HepG2 (cell line): ENCODE measurements at regions not wholly inside any gene's neighbourhood (a gene's known extent, or its start where the extent isn't known, plus 50 kb on each side); places are given as distances from the start of the nearest gene placed in this dataset.

ENCODE experiments used
- BHLHE40 ChIP-seq: IDR thresholded peaks from 2 replicates; pipeline ENCODE4 v1.6.1; 2011; ENCODE audit warnings: low read length, improper control_type of control experiment
- CBFB ChIP-seq: sonication (generic); formaldehyde crosslinking; IDR thresholded peaks from 2 replicates; pipeline ENCODE4 v1.4.0; 2020; ENCODE audit warnings: missing genetic modification reagents
- CENPT ChIP-seq: sonication (generic); formaldehyde crosslinking; IDR thresholded peaks from 2 replicates; pipeline ENCODE4 v1.8.0; 2022; ENCODE audit warnings: low read depth, mild to moderate bottlenecking, moderate library complexity, missing genetic modification reagents
- FLYWCH1 ChIP-seq: sonication (generic); formaldehyde crosslinking; IDR thresholded peaks from 2 replicates; pipeline ENCODE4 v1.8.1; 2023; ENCODE audit warnings: mild to moderate bottlenecking, missing genetic modification reagents
- MXI1 ChIP-seq: IDR thresholded peaks from 3 replicates; pipeline ENCODE4 v1.6.1; 2012; ENCODE audit warnings: low read depth, low read length, inconsistent platforms, borderline replicate concordance
- MYC ChIP-seq: sonication (generic); formaldehyde crosslinking; IDR thresholded peaks from 2 replicates; pipeline ENCODE4 v1.9.0; 2021; ENCODE audit warnings: missing genetic modification reagents, borderline replicate concordance
- NFATC3 ChIP-seq: sonication (generic); formaldehyde crosslinking; IDR thresholded peaks from 2 replicates; pipeline ENCODE4 v1.5.1; 2020; ENCODE audit warnings: mild to moderate bottlenecking, missing genetic modification reagents
- NFYC ChIP-seq: IDR thresholded peaks from 2 replicates; pipeline ENCODE4 v1.6.1; 2016; ENCODE audit warnings: missing genetic modification reagents, missing compliant biosample characterization
- RAD21 ChIP-seq: fragments of 450-650 bp; formaldehyde crosslinking; IDR thresholded peaks from 2 replicates; pipeline ENCODE4 v1.5.0; 2020; ENCODE audit warnings: mild to moderate bottlenecking
- SMAD1 ChIP-seq: sonication (generic); formaldehyde crosslinking; IDR thresholded peaks from 2 replicates; pipeline ENCODE4 v1.4.0; 2020; ENCODE audit warnings: missing genetic modification reagents, low read depth, mild to moderate bottlenecking, borderline replicate concordance
- SMC3 ChIP-seq: IDR thresholded peaks from 2 replicates; pipeline ENCODE4 v1.6.1; 2011; ENCODE audit warnings: low read length, improper control_type of control experiment
- ZBTB1 ChIP-seq: sonication (generic); formaldehyde crosslinking; IDR thresholded peaks from 2 replicates; pipeline ENCODE4 v1.4.0; 2020; ENCODE audit warnings: missing genetic modification reagents, borderline replicate concordance
- ZNF260 ChIP-seq: sonication (generic); formaldehyde crosslinking; IDR thresholded peaks from 2 replicates; pipeline ENCODE4 v1.4.0; 2020; ENCODE audit warnings: missing genetic modification reagents, low read depth, mild to moderate bottlenecking, borderline replicate concordance
- ZNF367 ChIP-seq: sonication (generic); formaldehyde crosslinking; IDR thresholded peaks from 2 replicates; pipeline ENCODE4 v1.4.0; 2020; ENCODE audit warnings: missing genetic modification reagents, borderline replicate concordance
- ZNF552 ChIP-seq: sonication (generic); formaldehyde crosslinking; IDR thresholded peaks from 2 replicates; pipeline ENCODE4 v1.9.0; 2022; ENCODE audit warnings: missing genetic modification reagents, mild to moderate bottlenecking, borderline replicate concordance
- ZNF678 ChIP-seq: sonication (generic); formaldehyde crosslinking; IDR thresholded peaks from 2 replicates; pipeline ENCODE4 v1.4.0; 2020; ENCODE audit warnings: mild to moderate bottlenecking, missing genetic modification reagents
- ZNF709 ChIP-seq: sonication (generic); formaldehyde crosslinking; IDR thresholded peaks from 2 replicates; pipeline ENCODE4 v1.5.0; 2020; ENCODE audit warnings: mild to moderate bottlenecking, missing genetic modification reagents
- ZNF720 ChIP-seq: sonication (generic); formaldehyde crosslinking; IDR thresholded peaks from 2 replicates; pipeline ENCODE4 v1.4.0; 2020; ENCODE audit warnings: missing genetic modification reagents
- ZNF816 ChIP-seq: sonication (generic); formaldehyde crosslinking; IDR thresholded peaks from 2 replicates; pipeline ENCODE4 v1.8.0; 2022; ENCODE audit warnings: missing genetic modification reagents, mild to moderate bottlenecking, borderline replicate concordance
- TF ChIP-seq, protein P1 (sequence below): sonication (generic); formaldehyde crosslinking; IDR thresholded peaks from 2 replicates; pipeline ENCODE4 v1.4.0; 2020; ENCODE audit warnings: missing genetic modification reagents
- TF ChIP-seq, protein P2 (sequence below): sonication (generic); formaldehyde crosslinking; IDR thresholded peaks from 2 replicates; pipeline ENCODE4 v1.4.0; 2020; ENCODE audit warnings: mild to moderate bottlenecking, missing genetic modification reagents, borderline replicate concordance
- TF ChIP-seq, protein P3 (sequence below): sonication (generic); formaldehyde crosslinking; IDR thresholded peaks from 2 replicates; pipeline ENCODE4 v1.5.0; 2020; ENCODE audit warnings: mild to moderate bottlenecking, missing genetic modification reagents

DNA sequence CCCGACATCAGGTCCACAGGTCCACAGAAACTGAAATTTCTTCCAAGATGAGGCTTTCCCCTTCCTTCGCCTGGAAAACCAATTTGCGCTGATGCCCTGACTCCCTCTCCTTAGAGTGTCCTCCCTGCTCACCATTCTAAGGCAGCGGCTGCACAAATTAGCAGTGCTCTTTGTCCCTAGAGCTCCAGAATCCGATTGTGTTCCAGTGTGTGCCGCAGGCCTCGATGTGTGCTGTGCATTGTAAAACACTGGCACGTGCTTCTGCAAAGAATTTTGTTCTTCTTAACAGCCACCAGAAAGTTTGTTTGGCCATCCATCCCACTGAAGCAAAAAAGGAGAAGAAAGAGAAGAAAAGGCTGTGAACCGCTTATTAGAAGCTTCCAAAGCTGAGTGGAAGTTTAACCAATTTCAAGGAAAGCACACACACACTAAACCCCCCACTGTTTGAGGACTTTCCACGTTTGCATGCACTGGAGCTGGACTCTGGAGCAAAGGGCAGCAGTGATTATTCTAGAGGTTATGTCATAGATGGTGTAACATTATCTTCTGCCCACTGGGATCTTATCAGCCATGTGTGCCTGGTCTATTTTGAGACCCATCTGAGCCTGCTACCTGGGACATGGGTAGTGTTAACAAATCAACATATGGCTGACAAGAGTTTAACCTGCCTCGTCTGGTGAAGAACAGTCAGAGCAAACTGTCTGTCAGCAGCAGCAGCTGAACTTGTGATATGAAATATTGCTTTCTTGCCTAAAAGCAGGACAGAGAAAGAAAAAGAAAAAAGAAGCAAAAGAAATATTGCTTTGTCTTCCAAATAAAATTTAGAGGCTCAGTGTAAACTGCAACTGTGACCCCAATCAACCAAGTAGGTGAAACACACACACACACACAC is 64.9 kb upstream of the RREB1 start (continued):
- TF ChIP-seq, protein P1, sequence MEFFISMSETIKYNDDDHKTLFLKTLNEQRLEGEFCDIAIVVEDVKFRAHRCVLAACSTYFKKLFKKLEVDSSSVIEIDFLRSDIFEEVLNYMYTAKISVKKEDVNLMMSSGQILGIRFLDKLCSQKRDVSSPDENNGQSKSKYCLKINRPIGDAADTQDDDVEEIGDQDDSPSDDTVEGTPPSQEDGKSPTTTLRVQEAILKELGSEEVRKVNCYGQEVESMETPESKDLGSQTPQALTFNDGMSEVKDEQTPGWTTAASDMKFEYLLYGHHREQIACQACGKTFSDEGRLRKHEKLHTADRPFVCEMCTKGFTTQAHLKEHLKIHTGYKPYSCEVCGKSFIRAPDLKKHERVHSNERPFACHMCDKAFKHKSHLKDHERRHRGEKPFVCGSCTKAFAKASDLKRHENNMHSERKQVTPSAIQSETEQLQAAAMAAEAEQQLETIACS (CRISPR knock-in tag): no peak
- TF ChIP-seq FLYWCH1 (CRISPR knock-in tag) (no peak), ZNF260 (CRISPR knock-in tag) (no peak), CBFB (0 out of 2 replicates have a peak, but pooled peaks have one; percentile 34), ZNF678 (CRISPR knock-in tag) (no peak), ZNF367 (CRISPR knock-in tag) (no peak), SMC3 (peak; percentile 24; the same call in 1 of the 2 replicates), ZNF552 (CRISPR knock-in tag) (no peak), MXI1 (0 out of 3 replicates have a peak, but pooled peaks have one; percentile 38), ZNF709 (peak; percentile 47; the same call in 1 of the 2 replicates), SMAD1 (0 out of 2 replicates have a peak, but pooled peaks have one; percentile 38), ZBTB1 (no peak), ZNF720 (CRISPR knock-in tag) (no peak), ZNF816 (CRISPR knock-in tag) (peak; percentile 89), CENPT (CRISPR knock-in tag) (no peak), NFATC3 (CRISPR knock-in tag) (no peak), BHLHE40 (peak; percentile 76), RAD21 (no peak), MYC (CRISPR knock-in tag) (peak; percentile 63), NFYC (CRISPR knock-in tag) (0 out of 2 replicates have a peak, but pooled peaks have one; percentile 11)
- TF ChIP-seq, protein P2, sequence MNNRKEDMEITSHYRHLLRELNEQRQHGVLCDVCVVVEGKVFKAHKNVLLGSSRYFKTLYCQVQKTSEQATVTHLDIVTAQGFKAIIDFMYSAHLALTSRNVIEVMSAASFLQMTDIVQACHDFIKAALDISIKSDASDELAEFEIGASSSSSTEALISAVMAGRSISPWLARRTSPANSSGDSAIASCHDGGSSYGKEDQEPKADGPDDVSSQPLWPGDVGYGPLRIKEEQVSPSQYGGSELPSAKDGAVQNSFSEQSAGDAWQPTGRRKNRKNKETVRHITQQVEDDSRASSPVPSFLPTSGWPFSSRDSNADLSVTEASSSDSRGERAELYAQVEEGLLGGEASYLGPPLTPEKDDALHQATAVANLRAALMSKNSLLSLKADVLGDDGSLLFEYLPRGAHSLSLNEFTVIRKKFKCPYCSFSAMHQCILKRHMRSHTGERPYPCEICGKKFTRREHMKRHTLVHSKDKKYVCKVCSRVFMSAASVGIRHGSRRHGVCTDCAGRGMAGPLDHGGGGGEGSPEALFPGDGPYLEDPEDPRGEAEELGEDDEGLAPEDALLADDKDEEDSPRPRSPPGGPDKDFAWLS (CRISPR knock-in tag): peak; percentile 65; the same call in 1 of the 2 replicates
- TF ChIP-seq, protein P3, sequence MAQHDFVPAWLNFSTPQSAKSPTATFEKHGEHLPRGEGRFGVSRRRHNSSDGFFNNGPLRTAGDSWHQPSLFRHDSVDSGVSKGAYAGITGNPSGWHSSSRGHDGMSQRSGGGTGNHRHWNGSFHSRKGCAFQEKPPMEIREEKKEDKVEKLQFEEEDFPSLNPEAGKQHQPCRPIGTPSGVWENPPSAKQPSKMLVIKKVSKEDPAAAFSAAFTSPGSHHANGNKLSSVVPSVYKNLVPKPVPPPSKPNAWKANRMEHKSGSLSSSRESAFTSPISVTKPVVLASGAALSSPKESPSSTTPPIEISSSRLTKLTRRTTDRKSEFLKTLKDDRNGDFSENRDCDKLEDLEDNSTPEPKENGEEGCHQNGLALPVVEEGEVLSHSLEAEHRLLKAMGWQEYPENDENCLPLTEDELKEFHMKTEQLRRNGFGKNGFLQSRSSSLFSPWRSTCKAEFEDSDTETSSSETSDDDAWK (CRISPR knock-in tag): no peak
